Activated T-helper 17 cell treated with anti-CD3 and anti-CD28 coated beads, Interleukin-2, amount 50 U/mL, for 72 hours (primary cell): ENCODE measurements at regions not wholly inside any gene's neighbourhood (a gene's known extent, or its start where the extent isn't known, plus 50 kb on each side); places are given as distances from the start of the nearest gene placed in this dataset.

ENCODE experiments used
- ATAC-seq: fragments of 150-1000 bp; cut with Tn5 transposase; replicated peaks from 2 replicates; pipeline ENCODE4 v1.10.0; 2021; ENCODE audit warnings: mild to moderate bottlenecking, moderate library complexity
- H3K27ac Mint-ChIP-seq: one replicate; pipeline ENCODE4 v1.8.0; 2022; ENCODE audit warnings: mixed read lengths
- H3K27me3 Mint-ChIP-seq: one replicate; pipeline ENCODE4 v1.8.0; 2022; ENCODE audit warnings: mixed read lengths
- H3K36me3 Mint-ChIP-seq: one replicate; pipeline ENCODE4 v1.8.0; 2022; ENCODE audit warnings: low read depth, mild to moderate bottlenecking, mixed read lengths
- H3K4me1 Mint-ChIP-seq: one replicate; pipeline ENCODE4 v1.8.0; 2022; ENCODE audit warnings: mixed read lengths
- H3K4me3 Mint-ChIP-seq: one replicate; pipeline ENCODE4 v1.8.0; 2022; ENCODE audit warnings: mild to moderate bottlenecking, mixed read lengths
- H3K9me3 Mint-ChIP-seq: one replicate; pipeline ENCODE4 v1.8.0; 2022; ENCODE audit warnings: mixed read lengths

DNA sequence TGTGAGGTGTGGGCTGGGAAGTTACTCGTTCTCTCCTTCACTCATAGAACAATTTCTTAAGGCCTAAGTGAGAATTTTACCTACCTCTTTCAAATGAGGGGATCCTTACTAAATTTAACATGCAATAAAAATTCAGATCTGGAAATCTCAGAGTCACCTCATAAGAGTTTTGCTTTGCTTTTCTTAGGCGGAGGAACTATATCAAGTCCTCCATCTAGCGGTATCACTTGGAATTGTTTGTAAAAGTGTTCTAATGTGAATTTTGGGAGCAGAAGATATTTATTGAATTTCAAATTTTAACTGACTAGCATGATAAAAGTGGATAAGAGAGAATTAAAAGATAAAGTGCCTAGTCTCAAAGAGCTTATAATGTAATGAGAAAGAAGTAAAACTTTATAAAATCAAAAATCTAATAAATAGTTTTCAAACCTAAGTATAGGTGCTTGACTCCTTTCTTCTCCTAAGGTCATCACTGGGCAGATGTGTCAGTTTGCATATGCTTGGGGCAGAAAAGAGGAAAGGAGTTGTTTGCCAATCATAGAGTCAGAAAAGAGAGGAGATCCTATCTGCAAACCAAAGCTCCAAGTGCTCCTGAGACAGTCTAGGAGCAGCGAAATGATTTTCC lies 145.7 kb upstream of the DAB2 start:
- Mint-ChIP-seq H3K4me3 (no peak overlapping the region), H3K4me1 (no peaks in the 10 kb centered on the region), H3K9me3 (no peaks in the 10 kb centered on the region), H3K36me3 (no peaks in the 10 kb centered on the region), H3K27me3 (peaks cover 12% of the 10 kb centered on the region), H3K27ac (no peak overlapping the region)
- ATAC-seq = no peak

- H3K4me1 Mint-ChIP-seq = no peaks in the 10 kb centered on the region
- H3K27me3 Mint-ChIP-seq = peaks cover 12% of the 10 kb centered on the region
- H3K9me3 Mint-ChIP-seq = no peaks in the 10 kb centered on the region
- H3K27ac Mint-ChIP-seq = no peak overlapping the region
- no peak for ATAC-seq
- no peaks in the 10 kb centered on the region for H3K36me3 Mint-ChIP-seq
- H3K4me3 Mint-ChIP-seq = no peak overlapping the region
Observed at GRCh38 chr5:39569857-39570256, 145.1 kb upstream of the DAB2 start.

DNA sequence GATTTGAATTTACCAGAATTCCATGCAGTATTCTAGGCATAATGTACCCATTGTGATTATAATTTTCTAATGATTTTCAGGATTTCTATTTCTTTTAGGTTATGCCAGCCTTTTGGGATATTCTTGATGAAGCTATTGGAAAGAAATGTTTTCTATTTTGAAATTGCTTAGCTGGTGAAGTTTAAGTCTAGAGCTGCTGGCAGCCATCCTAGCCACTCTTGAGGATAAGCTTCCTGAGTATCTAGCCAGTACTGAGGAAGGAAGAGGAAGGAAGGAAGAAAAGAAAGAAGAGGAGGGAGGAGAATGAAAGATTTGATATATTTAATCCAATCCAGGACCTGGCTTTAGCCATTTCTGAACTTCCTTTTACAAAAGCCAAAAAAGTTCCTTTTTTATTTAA lies 142.1 kb upstream of the DAB2 start:
- Mint-ChIP-seq H3K9me3 (no peaks in the 10 kb centered on the region), H3K27ac (no peak overlapping the region), H3K4me1 (no peaks in the 10 kb centered on the region), H3K27me3 (peaks cover 7% of the 10 kb centered on the region), H3K36me3 (no peaks in the 10 kb centered on the region), H3K4me3 (no peak overlapping the region)
- no peak for ATAC-seq

DNA sequence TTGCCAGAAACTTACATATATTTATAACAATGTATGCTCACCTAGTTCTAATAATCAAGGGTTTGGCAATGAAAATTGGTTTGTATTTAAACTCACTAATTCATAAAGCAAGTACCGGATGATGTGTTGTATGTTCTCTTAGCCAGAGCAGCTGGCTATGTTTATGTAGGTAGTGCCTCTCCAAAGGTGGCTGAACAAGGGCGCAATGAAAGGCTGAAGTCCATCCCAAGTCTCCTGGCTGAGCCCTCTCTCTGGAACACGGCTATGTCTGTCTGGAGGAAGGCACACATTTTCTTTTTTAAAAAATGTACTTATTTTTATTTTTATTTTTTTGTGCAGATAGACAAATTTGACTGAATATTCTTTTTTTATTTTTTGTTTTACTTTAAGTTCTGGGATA lies 141.2 kb upstream of the DAB2 start:
- Mint-ChIP-seq H3K36me3 (no peaks in the 10 kb centered on the region), H3K4me3 (no peak overlapping the region), H3K4me1 (no peaks in the 10 kb centered on the region), H3K9me3 (no peaks in the 10 kb centered on the region), H3K27ac (no peak overlapping the region), H3K27me3 (peaks cover 12% of the 10 kb centered on the region)
- no peak for ATAC-seq

DNA sequence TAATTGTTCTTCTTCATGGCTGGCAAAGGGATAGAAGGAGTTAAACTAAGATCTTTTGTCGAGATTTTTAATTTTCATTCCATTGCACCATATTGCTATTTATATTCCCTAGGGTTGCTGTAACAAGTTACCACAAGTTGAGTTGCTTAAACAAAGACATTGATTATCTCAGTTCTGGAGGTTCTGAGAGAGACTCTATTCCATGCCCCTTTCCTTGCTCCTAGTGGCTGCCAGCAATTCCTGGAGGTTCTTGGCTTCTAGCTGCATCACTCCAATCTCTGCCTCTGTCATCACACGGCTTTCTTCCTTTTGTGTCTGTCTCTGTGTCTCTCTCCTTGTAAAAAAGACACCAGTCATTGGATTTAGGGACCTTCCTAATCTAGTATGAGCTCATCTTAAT lies 136.6 kb upstream of the DAB2 start:
- Mint-ChIP-seq H3K9me3 (no peaks in the 10 kb centered on the region), H3K36me3 (no peaks in the 10 kb centered on the region), H3K27me3 (peaks cover 12% of the 10 kb centered on the region), H3K4me3 (no peak overlapping the region), H3K4me1 (no peaks in the 10 kb centered on the region), H3K27ac (no peak overlapping the region)
- ATAC-seq = no peak

DNA sequence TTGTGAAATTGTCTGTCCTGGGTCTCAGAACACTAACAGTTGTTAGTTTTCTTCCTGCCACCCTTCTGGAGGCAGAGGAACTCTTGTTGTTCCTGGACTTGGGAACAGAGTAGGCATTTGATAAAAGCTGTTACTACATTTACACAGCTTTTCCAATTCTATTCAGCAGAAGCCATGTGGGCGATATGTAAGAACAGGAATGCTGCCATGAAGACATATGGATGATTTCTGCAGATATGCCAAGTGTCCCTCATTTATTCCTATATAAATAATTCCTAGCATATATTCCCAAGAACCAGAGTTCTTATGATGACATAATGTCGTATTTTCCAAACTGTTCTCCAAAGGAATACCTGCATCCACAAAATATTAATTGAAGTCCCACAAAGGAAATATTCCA lies 135.9 kb upstream of the DAB2 start:
- Mint-ChIP-seq H3K27me3 (peaks cover 12% of the 10 kb centered on the region), H3K9me3 (no peaks in the 10 kb centered on the region), H3K36me3 (no peaks in the 10 kb centered on the region), H3K4me1 (no peaks in the 10 kb centered on the region), H3K4me3 (no peak overlapping the region), H3K27ac (no peak overlapping the region)
- ATAC-seq = no peak

DNA sequence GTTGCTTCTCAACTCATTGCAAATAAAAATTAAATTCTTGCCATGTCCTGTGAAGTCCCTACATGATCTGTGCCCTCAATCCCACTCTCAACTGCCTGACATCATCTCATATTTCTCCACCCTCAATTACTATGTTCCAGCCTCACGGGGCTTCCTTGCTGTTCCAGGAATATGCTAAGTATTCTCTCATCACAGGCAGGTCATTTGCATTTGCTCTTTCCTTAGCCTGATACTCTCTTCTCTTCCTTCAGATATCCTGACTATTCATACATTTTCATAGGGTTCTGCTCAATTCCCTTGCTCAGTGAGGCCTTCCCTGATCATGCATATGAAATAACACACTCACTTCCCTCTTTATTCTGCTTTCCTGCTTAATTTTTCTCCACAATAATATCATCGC lies 135.1 kb upstream of the DAB2 start:
- H3K9me3 Mint-ChIP-seq = no peaks in the 10 kb centered on the region
- H3K36me3 Mint-ChIP-seq = no peaks in the 10 kb centered on the region
- no peak overlapping the region for H3K4me3 Mint-ChIP-seq
- H3K27me3 Mint-ChIP-seq = peaks cover 12% of the 10 kb centered on the region
- no peak for ATAC-seq
- no peaks in the 10 kb centered on the region for H3K4me1 Mint-ChIP-seq
- no peak overlapping the region for H3K27ac Mint-ChIP-seq

DNA sequence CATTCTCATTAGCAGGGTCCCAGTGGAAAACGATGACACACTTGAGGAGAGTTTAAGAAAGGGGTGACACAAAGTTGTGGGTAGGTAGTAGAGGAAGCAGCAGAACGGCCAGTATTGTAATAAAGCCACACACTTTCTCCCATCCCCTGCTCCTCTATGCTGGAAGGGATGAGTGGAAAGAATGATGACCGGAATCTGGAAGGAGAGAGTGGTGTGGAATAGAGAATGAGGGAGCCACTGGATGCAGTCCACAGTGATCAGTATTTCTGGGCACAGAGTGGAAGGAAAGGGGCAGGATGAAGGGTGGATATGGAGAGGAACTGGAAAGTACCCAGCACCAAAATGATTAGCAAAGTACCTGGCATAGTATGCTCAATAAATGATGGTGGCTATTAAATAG lies 133.8 kb upstream of the DAB2 start:
- Mint-ChIP-seq H3K36me3 (no peaks in the 10 kb centered on the region), H3K4me3 (no peak overlapping the region), H3K27ac (no peak overlapping the region), H3K4me1 (no peaks in the 10 kb centered on the region), H3K9me3 (no peaks in the 10 kb centered on the region), H3K27me3 (peaks cover 12% of the 10 kb centered on the region)
- ATAC-seq = no peak

DNA sequence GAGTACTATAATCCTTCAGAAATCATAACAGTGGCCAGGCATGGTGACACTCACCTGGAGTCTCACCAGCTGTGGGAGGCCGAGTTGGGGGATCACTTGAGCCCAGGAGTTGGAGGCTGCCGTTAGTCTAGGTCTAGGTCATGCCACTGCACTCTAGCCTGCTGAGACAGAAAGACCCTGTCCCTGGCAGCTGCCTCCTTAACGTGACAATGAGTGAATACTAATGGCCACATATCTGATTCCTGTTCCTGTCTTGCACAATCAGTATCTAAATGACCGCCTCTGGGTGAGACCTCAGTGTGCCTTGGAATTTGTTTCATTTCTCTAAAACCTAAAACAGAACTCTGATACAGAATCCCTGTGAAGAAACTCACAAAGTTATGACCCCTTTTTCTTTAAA lies 131.0 kb upstream of the DAB2 start:
- peaks cover 7% of the 10 kb centered on the region for H3K27me3 Mint-ChIP-seq
- ATAC-seq = no peak

DNA sequence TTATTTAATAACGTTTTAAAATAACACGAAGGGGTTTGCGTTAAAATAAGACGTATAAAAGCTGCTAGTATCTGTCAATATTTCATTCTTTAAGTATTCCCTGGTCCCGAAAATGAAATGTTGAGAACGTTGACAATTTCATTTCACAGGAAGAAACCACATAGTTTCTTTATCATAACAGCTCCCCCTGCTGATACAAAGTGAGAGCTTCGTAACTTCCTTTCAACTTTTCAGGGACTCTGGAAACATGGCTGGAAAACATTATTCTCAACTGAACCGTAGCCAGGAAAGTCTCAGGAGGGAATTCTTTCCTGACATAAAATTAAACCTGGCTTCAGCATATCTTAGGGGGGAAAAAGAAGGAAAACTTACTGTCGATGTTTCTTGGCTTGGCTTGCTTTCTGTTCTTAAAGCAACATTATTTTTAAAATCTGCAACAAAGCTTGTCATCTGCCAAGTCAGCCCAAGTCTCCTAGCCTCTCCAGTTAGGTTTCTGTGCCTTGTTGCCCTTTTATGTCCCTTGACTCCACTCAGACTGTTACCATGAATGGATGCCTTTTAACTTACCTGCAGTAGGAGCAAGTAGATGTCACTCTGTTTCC lies 122.9 kb upstream of the DAB2 start:
- H3K27ac Mint-ChIP-seq = no peak overlapping the region
- no peaks in the 10 kb centered on the region for H3K4me1 Mint-ChIP-seq
- peak; percentile 26 for ATAC-seq
- peaks cover 4% of the 10 kb centered on the region for H3K27me3 Mint-ChIP-seq
- no peaks in the 10 kb centered on the region for H3K36me3 Mint-ChIP-seq
- no peak overlapping the region for H3K4me3 Mint-ChIP-seq
- H3K9me3 Mint-ChIP-seq = no peaks in the 10 kb centered on the region

More for the DNA sequence above, 131.0 kb upstream of the DAB2 start:
- Mint-ChIP-seq H3K9me3 (no peaks in the 10 kb centered on the region), H3K4me1 (no peaks in the 10 kb centered on the region), H3K4me3 (no peak overlapping the region), H3K27ac (no peak overlapping the region), H3K36me3 (no peaks in the 10 kb centered on the region)

- Mint-ChIP-seq H3K9me3 (no peaks in the 10 kb centered on the region), H3K4me3 (no peak overlapping the region), H3K36me3 (no peaks in the 10 kb centered on the region), H3K27me3 (no peaks in the 10 kb centered on the region), H3K4me1 (no peaks in the 10 kb centered on the region), H3K27ac (no peak overlapping the region)
- ATAC-seq = no peak
Observed at GRCh38 chr5:39544941-39545340, 120.2 kb upstream of the DAB2 start.

- peaks cover 5% of the 10 kb centered on the region for H3K27me3 Mint-ChIP-seq
- no peaks in the 10 kb centered on the region for H3K4me1 Mint-ChIP-seq
- no peak for ATAC-seq
- H3K9me3 Mint-ChIP-seq = no peaks in the 10 kb centered on the region
- H3K27ac Mint-ChIP-seq = no peak overlapping the region
- H3K4me3 Mint-ChIP-seq = no peak overlapping the region
- no peaks in the 10 kb centered on the region for H3K36me3 Mint-ChIP-seq
Observed at GRCh38 chr5:39543335-39543734, 118.6 kb upstream of the DAB2 start.

- Mint-ChIP-seq H3K9me3 (no peaks in the 10 kb centered on the region), H3K4me1 (no peaks in the 10 kb centered on the region), H3K27ac (no peak overlapping the region), H3K4me3 (no peak overlapping the region), H3K27me3 (peaks cover 9% of the 10 kb centered on the region), H3K36me3 (no peaks in the 10 kb centered on the region)
- no peak for ATAC-seq
Observed at GRCh38 chr5:39542511-39543285, 117.9 kb upstream of the DAB2 start.

DNA sequence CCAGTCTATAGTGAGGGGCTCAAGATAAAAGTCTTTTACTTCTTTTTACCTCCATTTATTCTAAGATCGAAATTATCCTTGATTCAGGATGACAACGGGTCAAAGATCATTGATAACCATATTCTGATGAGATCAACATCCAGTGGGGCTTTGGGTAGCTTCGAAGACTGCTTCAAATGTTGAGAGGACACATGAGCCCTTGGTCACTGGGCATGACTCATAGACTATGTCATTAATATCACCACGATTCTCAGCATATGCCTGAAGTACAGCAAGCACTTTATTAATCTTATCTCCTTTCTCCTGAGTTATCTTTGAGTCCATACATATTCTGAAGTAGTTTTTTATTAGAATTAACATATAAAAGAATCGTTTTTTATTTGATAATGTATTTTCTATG lies 117.1 kb upstream of the DAB2 start:
- Mint-ChIP-seq H3K4me1 (no peaks in the 10 kb centered on the region), H3K9me3 (no peaks in the 10 kb centered on the region), H3K27me3 (peaks cover 14% of the 10 kb centered on the region), H3K4me3 (no peak overlapping the region), H3K27ac (no peak overlapping the region), H3K36me3 (no peaks in the 10 kb centered on the region)
- no peak for ATAC-seq

- H3K27ac Mint-ChIP-seq = no peak overlapping the region
- no peaks in the 10 kb centered on the region for H3K36me3 Mint-ChIP-seq
- no peak for ATAC-seq
- H3K4me3 Mint-ChIP-seq = no peak overlapping the region
- peaks cover 17% of the 10 kb centered on the region for H3K27me3 Mint-ChIP-seq
- no peaks in the 10 kb centered on the region for H3K4me1 Mint-ChIP-seq
- no peaks in the 10 kb centered on the region for H3K9me3 Mint-ChIP-seq
Observed at GRCh38 chr5:39539470-39539869, 114.7 kb upstream of the DAB2 start.
